AG04449 (cell line): ENCODE measurements at regions not wholly inside any gene's neighbourhood (a gene's known extent, or its start where the extent isn't known, plus 50 kb on each side); places are given as distances from the start of the nearest gene placed in this dataset.

Source experiments
- CTCF ChIA-PET: fragments of 350-600 bp; formaldehyde crosslinking; extraction: SDS; loops from one replicate; lab custom pipeline; 2021; ENCODE audit warnings: antibody characterized with exemption; lab: Yijun Ruan, JAX
- POLR2A ChIA-PET: fragments of 400-600, 350-600 bp; formaldehyde crosslinking; extraction: SDS; loops from one replicate; lab custom pipeline; 2020; ENCODE audit warnings: antibody characterized with exemption, inconsistent platforms; lab: Yijun Ruan, JAX
- DNase-seq: peaks from one replicate; pipeline ENCODE4 v3.0.0-alpha.2; 2010; ENCODE audit warnings: low read depth, low spot score
- H3K4me3 ChIP-seq: 2 replicates; pipeline ENCODE4 v1.5.1; 2011; ENCODE audit warnings: low read depth, mild to moderate bottlenecking, control low read depth, low read length
- CTCF ChIP-seq: IDR thresholded peaks from one replicate; pipeline ENCODE4 v1.5.1; 2011; ENCODE audit warnings: mild to moderate bottlenecking, moderate library complexity, low read length, control low read depth, inconsistent platforms; ENCODE audit not compliant: insufficient read depth; ENCODE audit errors: missing control alignments

- DNase-seq, result no peak
- H3K4me3 ChIP-seq, result no peak overlapping the region
- POLR2A ChIA-PET, result no interaction called here
- no peak for TF ChIP-seq CTCF
- CTCF ChIA-PET, result no interaction called here
These were observed 55.3 kb upstream of the TTC34 start for GRCh38 chr1:2856676-2857375.

GRCh38 chr1:2857521-2857920 lies 56.0 kb upstream of the TTC34 start:
- POLR2A ChIA-PET, result no interaction called here
- TF ChIP-seq CTCF, result no peak
- no peak for DNase-seq
- CTCF ChIA-PET, result no interaction called here
- H3K4me3 ChIP-seq, result no peak overlapping the region

DNA sequence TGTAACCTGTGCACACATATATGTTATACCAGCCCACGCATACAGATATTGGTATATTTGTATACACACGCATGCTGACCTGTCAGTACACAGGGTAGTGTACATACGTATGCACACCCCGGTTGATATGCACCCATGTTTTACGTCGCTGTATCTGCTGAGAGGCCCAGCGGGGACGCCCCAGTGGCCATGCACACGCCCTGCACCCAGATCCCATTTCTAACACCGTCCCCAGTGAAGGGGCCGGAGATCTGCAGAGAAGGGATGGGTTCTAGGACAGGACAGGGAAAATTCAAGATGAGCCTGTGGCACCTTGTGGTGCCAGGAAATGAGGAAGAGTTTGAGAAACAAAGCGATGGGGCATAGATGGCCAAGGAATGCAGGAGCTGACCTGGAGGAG lies 57.2 kb upstream of the TTC34 start:
- DNase-seq, result no peak
- CTCF ChIA-PET, result no interaction called here
- H3K4me3 ChIP-seq, result no peak overlapping the region
- TF ChIP-seq CTCF, result no peak
- POLR2A ChIA-PET, result no interaction called here

- POLR2A ChIA-PET, result no interaction called here
- CTCF ChIA-PET, result no interaction called here
- no peak overlapping the region for H3K4me3 ChIP-seq
- DNase-seq, result no peak
- no peak for TF ChIP-seq CTCF
These were observed 57.9 kb upstream of the TTC34 start for GRCh38 chr1:2859219-2859880.

DNA sequence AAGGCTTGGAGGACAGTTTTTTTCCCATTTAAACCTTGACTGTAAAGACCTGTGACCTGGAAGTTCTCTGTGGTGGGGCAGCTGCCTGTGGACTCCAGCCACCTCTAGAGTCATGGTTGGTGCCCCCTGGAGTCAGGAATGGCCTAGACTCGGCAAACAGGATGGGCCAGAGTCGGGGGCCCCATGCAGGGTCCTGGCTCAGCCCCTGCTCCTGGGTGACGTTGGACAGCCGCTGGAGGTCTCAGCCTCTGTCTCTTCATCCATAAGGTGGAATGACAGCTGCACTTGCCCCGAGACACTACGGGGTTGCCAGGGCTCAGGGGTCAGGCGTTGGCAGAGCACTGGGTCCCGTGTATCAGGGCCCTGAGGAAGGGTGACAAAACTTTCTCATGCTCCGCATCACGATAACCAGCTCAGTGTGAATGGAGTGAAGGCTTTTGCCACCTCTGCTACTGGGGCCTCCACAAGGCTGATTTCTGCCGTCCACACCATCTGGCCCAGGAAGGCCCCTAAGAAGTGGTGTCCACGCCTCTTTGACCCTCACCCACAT lies 58.5 kb upstream of the TTC34 start:
- ChIA-PET CTCF (no interaction called here), POLR2A (no interaction called here)
- no peak for TF ChIP-seq CTCF
- DNase-seq, result no peak
- H3K4me3 ChIP-seq, result no peak overlapping the region

- CTCF ChIA-PET, result no interaction called here
- H3K4me3 ChIP-seq, result no peak overlapping the region
- TF ChIP-seq CTCF, result no peak
- no peak for DNase-seq
- POLR2A ChIA-PET, result no interaction called here
These were observed 59.1 kb upstream of the TTC34 start for GRCh38 chr1:2860476-2861142.
